Smooth muscle cell (in vitro differentiated cells): ENCODE measurements at regions not wholly inside any gene's neighbourhood (a gene's known extent, or its start where the extent isn't known, plus 50 kb on each side); places are given as distances from the start of the nearest gene placed in this dataset.

Source experiments
- DNase-seq: peaks from one replicate; lab custom pipeline; 2025; ENCODE audit not compliant: unreplicated experiment; lab: John Stamatoyannopoulos, UW
- H2AFZ ChIP-seq: fragments of 200-600 bp; sonication (generic); 2 replicates; pipeline ENCODE4 v1.6.0; 2016; ENCODE audit warnings: antibody characterized with exemption, low read depth, mild to moderate bottlenecking
- H3F3A ChIP-seq: fragments of 200-600 bp; sonication (generic); 2 replicates; pipeline ENCODE4 v1.6.0; 2017; ENCODE audit warnings: antibody characterized with exemption, low read depth
- H3K27ac ChIP-seq: fragments of 200-600 bp; sonication (generic); 2 replicates; pipeline ENCODE4 v1.5.1; 2016; ENCODE audit warnings: low read depth, mild to moderate bottlenecking
- H3K27me3 ChIP-seq: fragments of 200-600 bp; sonication (generic); 2 replicates; pipeline ENCODE4 v1.6.1; 2016; ENCODE audit warnings: low read depth, mild to moderate bottlenecking
- H3K36me3 ChIP-seq: fragments of 200-600 bp; sonication (generic); 2 replicates; pipeline ENCODE4 v1.5.1; 2016; ENCODE audit warnings: low read depth
- H3K4me1 ChIP-seq: fragments of 200-600 bp; sonication (generic); 2 replicates; pipeline ENCODE4 v1.5.1; 2016; ENCODE audit warnings: low read depth
- H3K4me2 ChIP-seq: fragments of 200-600 bp; sonication (generic); 2 replicates; pipeline ENCODE4 v1.6.0; 2016; ENCODE audit warnings: mild to moderate bottlenecking
- H3K4me3 ChIP-seq: fragments of 200-600 bp; sonication (generic); 2 replicates; pipeline ENCODE4 v1.5.1; 2016; ENCODE audit warnings: mild to moderate bottlenecking
- H3K79me2 ChIP-seq: fragments of 200-600 bp; sonication (generic); 2 replicates; pipeline ENCODE4 v1.6.0; 2016; ENCODE audit warnings: low read depth, mild to moderate bottlenecking
- H3K9ac ChIP-seq: fragments of 200-600 bp; sonication (generic); 2 replicates; pipeline ENCODE4 v1.6.0; 2016; ENCODE audit warnings: low read depth
- H3K9me3 ChIP-seq: fragments of 200-600 bp; sonication (generic); replicated peaks from 2 replicates; pipeline ENCODE4 v1.5.1; 2016; ENCODE audit warnings: low read depth
- H4K20me1 ChIP-seq: fragments of 200-600 bp; sonication (generic); 2 replicates; pipeline ENCODE4 v1.6.0; 2016; ENCODE audit warnings: low read depth
- WGBS: methylation state at CpG from one replicate; pipeline ENCODE4 v1.1.7; 2016; ENCODE audit warnings: low lambda C conversion rate; 5-methylcytosine and 5-hydroxymethylcytosine counted together
- TF ChIP-seq, protein P1 (sequence below): fragments of 200-600 bp; sonication (generic); IDR thresholded peaks from 2 replicates; pipeline ENCODE4 v1.5.1; 2017; ENCODE audit warnings: borderline replicate concordance, mild to moderate bottlenecking, antibody characterized with exemption; ENCODE audit not compliant: insufficient read depth, poor library complexity, severe bottlenecking

DNA sequence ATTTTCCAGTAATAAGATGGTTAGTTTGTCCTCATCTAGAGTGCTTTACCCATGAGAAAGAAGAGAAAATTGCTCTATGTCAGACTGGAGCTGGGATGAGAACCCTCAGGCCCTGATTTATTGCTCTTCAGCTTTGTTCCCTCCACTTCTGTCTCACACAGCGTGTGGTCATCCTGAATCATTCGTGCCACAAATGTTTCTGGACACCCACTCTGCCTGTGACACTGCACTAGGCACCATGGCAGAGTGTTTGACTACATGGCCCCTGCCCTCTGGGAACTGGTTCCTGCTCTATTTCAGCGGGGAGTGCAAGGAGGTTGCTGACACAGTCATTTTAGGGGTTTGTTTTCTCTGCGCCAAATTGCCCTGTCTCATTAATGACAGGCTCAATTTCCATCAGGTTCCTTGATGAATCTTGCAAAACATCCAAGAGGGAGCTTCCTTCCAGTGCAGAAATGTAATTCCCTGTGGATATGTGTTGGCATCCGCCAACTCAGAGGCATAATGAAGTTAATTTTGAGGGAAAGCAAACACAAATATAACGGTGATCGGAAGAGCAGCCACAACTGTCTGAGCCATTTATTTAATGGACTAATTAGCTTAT, 207.5 kb downstream of the CLIC5 start:
- H3K4me3 ChIP-seq, result no peak overlapping the region
- 75% methylated on average over 7 of the region's 7 CpGs for WGBS
- no peaks in the 10 kb centered on the region for H3F3A ChIP-seq
- no peak for DNase-seq
- no peaks in the 10 kb centered on the region for H3K79me2 ChIP-seq
- no peak overlapping the region for H3K27ac ChIP-seq
- H4K20me1 ChIP-seq, result no peaks in the 10 kb centered on the region
- no peaks in the 10 kb centered on the region for H3K4me1 ChIP-seq
- H3K9ac ChIP-seq, result no peak overlapping the region
- no peaks in the 10 kb centered on the region for H3K9me3 ChIP-seq
- no peak overlapping the region for H2AFZ ChIP-seq
- H3K4me2 ChIP-seq, result no peak overlapping the region
- TF ChIP-seq, protein P1, sequence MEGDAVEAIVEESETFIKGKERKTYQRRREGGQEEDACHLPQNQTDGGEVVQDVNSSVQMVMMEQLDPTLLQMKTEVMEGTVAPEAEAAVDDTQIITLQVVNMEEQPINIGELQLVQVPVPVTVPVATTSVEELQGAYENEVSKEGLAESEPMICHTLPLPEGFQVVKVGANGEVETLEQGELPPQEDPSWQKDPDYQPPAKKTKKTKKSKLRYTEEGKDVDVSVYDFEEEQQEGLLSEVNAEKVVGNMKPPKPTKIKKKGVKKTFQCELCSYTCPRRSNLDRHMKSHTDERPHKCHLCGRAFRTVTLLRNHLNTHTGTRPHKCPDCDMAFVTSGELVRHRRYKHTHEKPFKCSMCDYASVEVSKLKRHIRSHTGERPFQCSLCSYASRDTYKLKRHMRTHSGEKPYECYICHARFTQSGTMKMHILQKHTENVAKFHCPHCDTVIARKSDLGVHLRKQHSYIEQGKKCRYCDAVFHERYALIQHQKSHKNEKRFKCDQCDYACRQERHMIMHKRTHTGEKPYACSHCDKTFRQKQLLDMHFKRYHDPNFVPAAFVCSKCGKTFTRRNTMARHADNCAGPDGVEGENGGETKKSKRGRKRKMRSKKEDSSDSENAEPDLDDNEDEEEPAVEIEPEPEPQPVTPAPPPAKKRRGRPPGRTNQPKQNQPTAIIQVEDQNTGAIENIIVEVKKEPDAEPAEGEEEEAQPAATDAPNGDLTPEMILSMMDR, result no peak
- H3K36me3 ChIP-seq, result no peaks in the 10 kb centered on the region
- no peaks in the 10 kb centered on the region for H3K27me3 ChIP-seq

DNA sequence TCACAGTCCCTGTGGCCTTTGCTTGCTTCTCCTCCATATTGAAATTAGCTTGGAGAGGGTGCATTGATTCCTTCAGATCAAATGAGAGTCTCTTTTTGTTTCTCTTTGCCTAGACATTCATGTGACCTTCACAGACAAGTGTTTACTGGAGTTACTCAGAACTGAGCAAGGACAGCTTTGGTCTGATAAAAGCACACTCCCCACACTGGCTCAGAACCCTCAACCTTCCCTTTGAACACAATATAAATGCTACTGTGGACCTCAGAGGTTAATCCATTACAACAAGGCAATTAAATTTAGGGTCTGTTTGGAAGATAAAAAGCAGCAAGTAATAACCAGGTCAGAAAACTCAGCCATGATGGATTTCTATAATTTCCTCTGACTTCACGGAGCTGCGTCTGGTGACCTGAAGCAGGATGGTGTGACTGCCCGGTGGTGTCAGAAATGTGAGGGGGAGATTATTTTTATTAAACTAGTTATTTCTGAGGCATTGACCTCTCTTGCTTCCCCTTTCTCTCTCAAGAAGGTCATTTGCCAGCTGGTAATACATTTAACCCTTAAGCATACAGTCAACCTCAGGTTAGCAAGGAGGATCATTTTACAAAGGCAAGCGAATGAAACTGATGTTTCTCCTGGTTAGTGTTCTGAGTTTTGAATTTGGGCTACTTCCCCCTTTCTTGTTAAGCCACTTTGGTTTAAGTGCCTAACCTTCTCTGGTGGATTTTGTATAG, 208.2 kb downstream of the CLIC5 start:
- no peak for DNase-seq
- TF ChIP-seq, protein P1, result no peak
- WGBS, result 94% methylated on average over 4 of the region's 4 CpGs
- Histone ChIP-seq H3K9ac (no peak overlapping the region), H3K4me1 (no peaks in the 10 kb centered on the region), H3K27ac (no peak overlapping the region), H3K27me3 (no peaks in the 10 kb centered on the region), H3F3A (no peaks in the 10 kb centered on the region), H3K79me2 (no peaks in the 10 kb centered on the region), H2AFZ (no peak overlapping the region), H3K4me3 (no peak overlapping the region), H3K4me2 (no peak overlapping the region), H3K9me3 (no peaks in the 10 kb centered on the region), H4K20me1 (no peaks in the 10 kb centered on the region), H3K36me3 (no peaks in the 10 kb centered on the region)

- no peak overlapping the region for H3K4me3 ChIP-seq
- H3K36me3 ChIP-seq, result no peaks in the 10 kb centered on the region
- DNase-seq, result no peak
- no peaks in the 10 kb centered on the region for H3K9me3 ChIP-seq
- 83% methylated on average over 1 of the region's 1 CpG for WGBS
- no peak overlapping the region for H2AFZ ChIP-seq
- H3K9ac ChIP-seq, result no peak overlapping the region
- H3K4me1 ChIP-seq, result no peaks in the 10 kb centered on the region
- H3K79me2 ChIP-seq, result no peaks in the 10 kb centered on the region
- TF ChIP-seq, protein P1, result no peak
- H4K20me1 ChIP-seq, result no peaks in the 10 kb centered on the region
- H3K4me2 ChIP-seq, result no peak overlapping the region
- H3F3A ChIP-seq, result no peaks in the 10 kb centered on the region
- H3K27me3 ChIP-seq, result no peaks in the 10 kb centered on the region
- H3K27ac ChIP-seq, result no peak overlapping the region
Measured at GRCh38 chr6:45806172-45806571, 209.5 kb downstream of the CLIC5 start.

- Histone ChIP-seq H4K20me1 (no peaks in the 10 kb centered on the region), H3K4me3 (no peak overlapping the region), H3K79me2 (no peaks in the 10 kb centered on the region), H3K4me1 (no peaks in the 10 kb centered on the region), H3K36me3 (no peaks in the 10 kb centered on the region), H3K27ac (no peak overlapping the region), H3K27me3 (no peaks in the 10 kb centered on the region), H3F3A (no peaks in the 10 kb centered on the region), H2AFZ (no peak overlapping the region), H3K9me3 (no peaks in the 10 kb centered on the region), H3K9ac (no peak overlapping the region), H3K4me2 (no peak overlapping the region)
- WGBS, result 94% methylated on average over 4 of the region's 4 CpGs
- TF ChIP-seq, protein P1, result no peak
- no peak for DNase-seq
Measured at GRCh38 chr6:45803071-45803470, 212.6 kb downstream of the CLIC5 start.
